OCI-LY1 (cell line): ENCODE measurements at regions not wholly inside any gene's neighbourhood (a gene's known extent, or its start where the extent isn't known, plus 50 kb on each side); places are given as distances from the start of the nearest gene placed in this dataset.
"Not testable (repeated sequence)": the region's sequence is repeated elsewhere in the genome, so short reads cannot be mapped to it uniquely, and the experiment has no call there.

Experiments used
- EZH2 ChIP-seq: fragments of 200-600 bp; sonication (generic), shearing (Covaris generic); IDR thresholded peaks from 2 replicates; pipeline ENCODE4 v1.8.0; 2017; ENCODE audit warnings: borderline replicate concordance, mixed run types, mild to moderate bottlenecking, antibody characterized with exemption, low read length, moderate library complexity, mixed read lengths
- TF ChIP-seq, protein P1 (sequence below): fragments of 200-600 bp; sonication (generic), shearing (Covaris generic); IDR thresholded peaks from 2 replicates; pipeline ENCODE4 v1.5.1; 2017; ENCODE audit warnings: mild to moderate bottlenecking, antibody characterized with exemption, low read length, moderate library complexity, mixed read lengths

DNA sequence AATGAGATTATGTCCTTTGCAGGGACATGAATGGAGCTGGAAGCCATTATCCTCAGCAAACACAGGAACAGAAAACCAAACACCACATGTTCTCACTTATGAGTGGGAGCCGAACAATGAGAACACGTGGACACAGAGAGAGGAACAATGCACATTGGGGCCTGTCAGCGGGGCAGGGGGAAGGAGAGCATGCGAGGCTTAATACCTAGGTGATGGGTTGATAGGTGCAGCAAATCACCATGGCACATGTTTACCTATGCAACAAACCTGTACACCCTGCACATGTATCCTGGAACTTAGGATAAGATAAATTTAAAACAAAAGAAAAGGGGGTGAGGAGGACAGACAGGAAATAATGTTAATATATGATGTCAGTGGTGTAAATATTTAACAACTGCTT lies 53.0 kb upstream of the PELI2 start:
- TF ChIP-seq, protein P1, sequence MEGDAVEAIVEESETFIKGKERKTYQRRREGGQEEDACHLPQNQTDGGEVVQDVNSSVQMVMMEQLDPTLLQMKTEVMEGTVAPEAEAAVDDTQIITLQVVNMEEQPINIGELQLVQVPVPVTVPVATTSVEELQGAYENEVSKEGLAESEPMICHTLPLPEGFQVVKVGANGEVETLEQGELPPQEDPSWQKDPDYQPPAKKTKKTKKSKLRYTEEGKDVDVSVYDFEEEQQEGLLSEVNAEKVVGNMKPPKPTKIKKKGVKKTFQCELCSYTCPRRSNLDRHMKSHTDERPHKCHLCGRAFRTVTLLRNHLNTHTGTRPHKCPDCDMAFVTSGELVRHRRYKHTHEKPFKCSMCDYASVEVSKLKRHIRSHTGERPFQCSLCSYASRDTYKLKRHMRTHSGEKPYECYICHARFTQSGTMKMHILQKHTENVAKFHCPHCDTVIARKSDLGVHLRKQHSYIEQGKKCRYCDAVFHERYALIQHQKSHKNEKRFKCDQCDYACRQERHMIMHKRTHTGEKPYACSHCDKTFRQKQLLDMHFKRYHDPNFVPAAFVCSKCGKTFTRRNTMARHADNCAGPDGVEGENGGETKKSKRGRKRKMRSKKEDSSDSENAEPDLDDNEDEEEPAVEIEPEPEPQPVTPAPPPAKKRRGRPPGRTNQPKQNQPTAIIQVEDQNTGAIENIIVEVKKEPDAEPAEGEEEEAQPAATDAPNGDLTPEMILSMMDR = not testable (repeated sequence)
- TF ChIP-seq EZH2 = not testable (repeated sequence)
